ENCODE measurements at regions not wholly inside any gene's neighbourhood (a gene's known extent, or its start where the extent isn't known, plus 50 kb on each side); places are given as distances from the start of the nearest gene placed in this dataset.

DNA sequence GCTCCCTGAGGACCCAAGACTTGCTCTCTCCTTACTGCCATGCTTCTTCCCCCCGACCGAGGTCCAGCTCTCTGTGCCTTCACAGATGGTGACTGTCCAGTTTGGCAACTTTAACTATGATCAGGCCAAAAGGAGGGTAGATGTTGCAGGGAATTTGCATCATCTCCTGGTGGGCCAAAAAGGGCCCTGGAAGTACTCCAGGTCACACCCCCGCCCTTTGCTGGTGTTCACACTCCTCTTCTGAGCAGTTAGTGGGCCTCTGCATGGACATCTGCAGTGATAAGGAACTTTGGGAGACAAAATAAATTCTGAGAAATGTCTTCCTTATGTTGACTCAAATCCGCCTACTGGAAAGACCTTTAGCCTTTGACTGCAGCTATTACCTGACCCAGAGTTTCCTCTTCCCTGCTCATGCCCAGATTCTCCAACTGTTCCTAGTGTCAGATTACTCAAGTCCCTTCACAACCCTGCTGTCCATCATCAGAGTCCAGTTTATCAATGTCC lies 234.4 kb downstream of the LOXHD1 start:
- H3K27me3 ChIP-seq = no peaks in the 10 kb centered on the region
- H3K9me3 ChIP-seq = no peaks in the 10 kb centered on the region
- WGBS, 2 donors = 84 to 88% methylated on average over 4 of the region's 4 CpGs
- TF ChIP-seq EP300 (IDR thresholded peaks at IDR 0.05) (no peak), POLR2A (IDR thresholded peaks at IDR 0.05) (no peak)
- TF ChIP-seq, protein P1, sequence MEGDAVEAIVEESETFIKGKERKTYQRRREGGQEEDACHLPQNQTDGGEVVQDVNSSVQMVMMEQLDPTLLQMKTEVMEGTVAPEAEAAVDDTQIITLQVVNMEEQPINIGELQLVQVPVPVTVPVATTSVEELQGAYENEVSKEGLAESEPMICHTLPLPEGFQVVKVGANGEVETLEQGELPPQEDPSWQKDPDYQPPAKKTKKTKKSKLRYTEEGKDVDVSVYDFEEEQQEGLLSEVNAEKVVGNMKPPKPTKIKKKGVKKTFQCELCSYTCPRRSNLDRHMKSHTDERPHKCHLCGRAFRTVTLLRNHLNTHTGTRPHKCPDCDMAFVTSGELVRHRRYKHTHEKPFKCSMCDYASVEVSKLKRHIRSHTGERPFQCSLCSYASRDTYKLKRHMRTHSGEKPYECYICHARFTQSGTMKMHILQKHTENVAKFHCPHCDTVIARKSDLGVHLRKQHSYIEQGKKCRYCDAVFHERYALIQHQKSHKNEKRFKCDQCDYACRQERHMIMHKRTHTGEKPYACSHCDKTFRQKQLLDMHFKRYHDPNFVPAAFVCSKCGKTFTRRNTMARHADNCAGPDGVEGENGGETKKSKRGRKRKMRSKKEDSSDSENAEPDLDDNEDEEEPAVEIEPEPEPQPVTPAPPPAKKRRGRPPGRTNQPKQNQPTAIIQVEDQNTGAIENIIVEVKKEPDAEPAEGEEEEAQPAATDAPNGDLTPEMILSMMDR (IDR thresholded peaks at IDR 0.05) = no peak
- no peak overlapping the region for H3K4me3 ChIP-seq
- no peak overlapping the region for H3K27ac ChIP-seq
- DNase-seq (ENCODE audit: low spot score in 2 of 2) = no peak
- H3K4me1 ChIP-seq = peaks cover 0 to 20% (median 5%) of the 10 kb centered on the region in 4 donors
- H3K36me3 ChIP-seq = no peaks in the 10 kb centered on the region

DNA sequence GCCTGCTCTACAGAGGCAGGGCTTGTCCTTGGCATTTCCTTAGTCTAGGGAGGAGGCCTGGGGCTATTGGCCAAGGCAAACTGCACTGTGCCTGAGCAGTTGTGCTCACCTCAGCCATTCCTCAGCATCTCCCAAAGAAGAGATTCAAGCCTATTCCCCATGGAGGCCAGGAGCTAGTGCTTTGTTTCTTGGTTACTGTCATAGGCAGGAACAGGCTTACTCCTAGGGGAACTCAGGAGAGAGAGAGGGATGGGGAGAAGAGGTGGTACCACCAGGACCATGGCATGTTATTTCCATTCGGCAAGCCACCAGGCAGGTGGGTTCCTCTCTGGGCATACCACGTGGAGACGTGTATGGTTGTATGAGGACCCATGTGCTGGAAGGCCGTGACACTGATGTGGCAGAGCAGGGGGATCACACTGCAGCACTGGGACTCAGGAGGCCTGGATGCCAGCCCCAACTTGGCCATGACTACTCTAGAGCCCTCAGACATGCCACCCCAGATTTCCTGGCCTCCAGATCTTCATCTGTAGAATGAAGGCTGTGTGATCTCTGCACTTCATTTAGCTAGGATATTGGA lies 233.7 kb downstream of the LOXHD1 start:
- no peak overlapping the region for H3K27ac ChIP-seq
- 94 to 100% methylated on average over 4 of the region's 4 CpGs for WGBS, 2 donors

DNA sequence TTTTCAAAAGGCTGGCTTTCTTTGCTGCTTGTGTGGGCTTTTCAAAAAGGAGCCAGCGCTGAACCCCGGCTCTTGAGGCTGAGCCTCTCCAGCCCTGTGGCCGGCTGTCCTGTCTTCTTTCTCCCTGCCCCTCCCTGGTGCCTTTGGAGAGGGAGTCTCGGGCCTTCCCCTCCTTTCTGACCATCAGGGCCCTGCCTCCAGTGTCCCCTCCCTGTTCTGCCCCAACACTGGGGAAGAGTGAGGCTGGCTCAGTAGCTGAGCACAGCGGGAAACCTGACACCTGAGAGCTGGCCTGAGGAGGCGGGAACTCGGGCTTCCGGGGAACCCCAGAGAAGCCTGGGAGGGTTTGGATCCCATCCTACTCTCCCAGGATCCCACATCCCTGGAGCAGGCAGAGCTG lies 232.1 kb downstream of the LOXHD1 start:
- Histone ChIP-seq H3K4me1 (peaks cover 0 to 5% (median 0%) of the 10 kb centered on the region in 4 donors), H3K36me3 (no peaks in the 10 kb centered on the region), H3K4me3 (no peak overlapping the region), H3K9me3 (no peaks in the 10 kb centered on the region), H3K27me3 (no peaks in the 10 kb centered on the region), H3K27ac (no peak overlapping the region)
- 60 to 66% methylated on average over 7 to 8 of the region's 8 CpGs for WGBS, 2 donors
- DNase-seq (ENCODE audit: low spot score in 2 of 2) = no peak
- TF ChIP-seq POLR2A (IDR thresholded peaks at IDR 0.05) = no peak

More for the DNA sequence above, 233.7 kb downstream of the LOXHD1 start:
- Histone ChIP-seq H3K36me3 (no peaks in the 10 kb centered on the region), H3K4me1 (peaks cover 0 to 18% (median 4%) of the 10 kb centered on the region in 4 donors), H3K27me3 (no peaks in the 10 kb centered on the region), H3K4me3 (no peak overlapping the region), H3K9me3 (no peaks in the 10 kb centered on the region)
- TF ChIP-seq, protein P1 (IDR thresholded peaks at IDR 0.05) = no peak
- TF ChIP-seq EP300 (IDR thresholded peaks at IDR 0.05) = no peak
- no peak for TF ChIP-seq POLR2A (IDR thresholded peaks at IDR 0.05)
- DNase-seq (ENCODE audit: low spot score in 2 of 2) = no peak

DNA sequence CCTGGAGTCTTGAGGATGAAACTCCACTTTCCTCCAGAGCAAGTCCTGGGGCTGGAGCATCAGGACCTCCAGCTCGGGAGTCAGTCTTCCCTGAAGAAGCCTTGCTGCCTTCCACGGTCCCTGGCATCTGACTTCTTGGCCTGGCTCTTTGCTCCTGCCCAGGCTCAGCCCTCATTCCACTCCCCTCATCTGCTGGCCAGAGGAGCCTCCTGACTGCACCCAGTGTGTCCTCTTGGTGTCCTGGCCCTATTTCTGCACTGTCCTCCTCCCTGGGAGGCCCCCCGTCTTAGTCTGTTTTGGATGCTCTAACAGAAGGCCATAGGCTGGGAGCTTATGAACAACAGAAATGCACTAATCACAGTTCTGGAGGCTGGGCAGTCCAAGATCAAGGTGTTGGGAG lies 231.5 kb downstream of the LOXHD1 start:
- no peak overlapping the region for H3K27ac ChIP-seq
- WGBS, 2 donors = 92 to 93% methylated on average over 3 of the region's 3 CpGs
- no peak for TF ChIP-seq POLR2A (IDR thresholded peaks at IDR 0.05)
- no peak for TF ChIP-seq EP300 (IDR thresholded peaks at IDR 0.05)
- TF ChIP-seq, protein P1 (IDR thresholded peaks at IDR 0.05) = no peak
- H3K9me3 ChIP-seq = no peaks in the 10 kb centered on the region
- H3K36me3 ChIP-seq = no peaks in the 10 kb centered on the region
- H3K4me1 ChIP-seq = peaks cover 0 to 5% (median 0%) of the 10 kb centered on the region in 4 donors
- H3K27me3 ChIP-seq = no peaks in the 10 kb centered on the region
- no peak for DNase-seq (ENCODE audit: low spot score in 2 of 2)
- H3K4me3 ChIP-seq = no peak overlapping the region

DNA sequence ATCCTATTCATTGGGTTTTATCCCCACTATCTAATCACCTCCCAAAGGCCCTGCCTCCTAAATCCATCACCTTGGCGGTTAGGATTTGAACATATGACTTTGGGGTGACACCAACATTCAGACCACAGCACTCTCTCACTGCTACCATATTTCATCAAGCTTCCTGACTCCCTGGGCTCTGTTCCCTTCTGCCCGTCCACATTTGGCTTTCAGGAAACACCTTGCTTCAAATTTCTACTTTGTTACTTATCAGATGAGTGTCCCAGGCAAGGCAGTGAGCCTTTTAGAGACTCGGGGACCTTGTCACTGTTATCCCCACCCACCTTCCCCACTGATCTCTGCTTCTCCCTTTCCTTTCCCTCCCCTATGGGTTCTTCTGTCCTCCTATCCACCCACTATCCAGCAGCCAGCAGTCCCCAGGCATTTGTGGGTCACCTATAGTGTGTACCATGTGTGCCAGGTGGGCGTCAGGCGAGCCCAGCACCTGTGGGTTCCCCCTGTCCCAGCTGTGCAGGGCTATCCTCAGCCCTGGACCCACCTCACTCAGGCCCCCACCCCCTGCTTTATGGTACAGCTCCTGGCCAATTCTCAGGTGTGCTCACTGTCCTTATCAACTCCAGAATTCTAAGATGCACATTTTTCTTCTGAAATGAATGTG lies 230.9 kb downstream of the LOXHD1 start:
- H3K4me3 ChIP-seq = no peak overlapping the region
- H3K36me3 ChIP-seq = no peaks in the 10 kb centered on the region
- no peak overlapping the region for H3K27ac ChIP-seq
- peaks cover 0 to 5% (median 0%) of the 10 kb centered on the region in 4 donors for H3K4me1 ChIP-seq
- 87% methylated on average over 5 of the region's 5 CpGs for WGBS, 2 donors
- no peak for DNase-seq (ENCODE audit: low spot score in 2 of 2)
- TF ChIP-seq, protein P1 (IDR thresholded peaks at IDR 0.05) = no peak
- no peak for TF ChIP-seq EP300 (IDR thresholded peaks at IDR 0.05)
- no peak for TF ChIP-seq POLR2A (IDR thresholded peaks at IDR 0.05)
- H3K27me3 ChIP-seq = no peaks in the 10 kb centered on the region
- H3K9me3 ChIP-seq = no peaks in the 10 kb centered on the region

All from tibial nerve (tissue), 4 donors.